GM18502 (cell line): ENCODE measurements at regions not wholly inside any gene's neighbourhood (a gene's known extent, or its start where the extent isn't known, plus 50 kb on each side); places are given as distances from the start of the nearest gene placed in this dataset.

ENCODE experiments used
- ATAC-seq: cut with Tn5 transposase; IDR thresholded peaks from one replicate; pipeline ENCODE4 v1.9.1; 2021; ENCODE audit warnings: mild to moderate bottlenecking; ENCODE audit not compliant: unreplicated experiment, poor library complexity

DNA sequence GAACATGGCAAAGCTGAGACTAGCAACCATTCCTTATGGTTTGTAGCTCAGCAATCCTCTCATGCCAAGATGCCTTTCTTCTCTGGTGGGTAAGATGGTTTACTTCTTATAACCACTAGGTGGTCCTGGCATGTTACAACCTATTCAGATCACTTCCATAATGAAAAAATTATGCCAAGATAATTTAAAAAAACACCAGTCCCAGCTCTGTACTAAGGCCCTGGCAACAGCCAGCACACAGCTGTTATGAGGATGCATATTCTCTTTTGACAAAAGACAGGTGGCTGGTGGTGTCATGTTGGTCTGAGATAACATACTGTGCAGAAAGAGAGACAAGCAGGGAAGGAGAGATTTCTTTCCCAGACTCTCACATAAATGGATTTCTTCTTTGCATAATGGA is 65.7 kb upstream of the FRMD4B start:
- no peak for ATAC-seq

GRCh38 chr3:69448877-69449276 is 63.0 kb upstream of the FRMD4B start:
- no peak for ATAC-seq

DNA sequence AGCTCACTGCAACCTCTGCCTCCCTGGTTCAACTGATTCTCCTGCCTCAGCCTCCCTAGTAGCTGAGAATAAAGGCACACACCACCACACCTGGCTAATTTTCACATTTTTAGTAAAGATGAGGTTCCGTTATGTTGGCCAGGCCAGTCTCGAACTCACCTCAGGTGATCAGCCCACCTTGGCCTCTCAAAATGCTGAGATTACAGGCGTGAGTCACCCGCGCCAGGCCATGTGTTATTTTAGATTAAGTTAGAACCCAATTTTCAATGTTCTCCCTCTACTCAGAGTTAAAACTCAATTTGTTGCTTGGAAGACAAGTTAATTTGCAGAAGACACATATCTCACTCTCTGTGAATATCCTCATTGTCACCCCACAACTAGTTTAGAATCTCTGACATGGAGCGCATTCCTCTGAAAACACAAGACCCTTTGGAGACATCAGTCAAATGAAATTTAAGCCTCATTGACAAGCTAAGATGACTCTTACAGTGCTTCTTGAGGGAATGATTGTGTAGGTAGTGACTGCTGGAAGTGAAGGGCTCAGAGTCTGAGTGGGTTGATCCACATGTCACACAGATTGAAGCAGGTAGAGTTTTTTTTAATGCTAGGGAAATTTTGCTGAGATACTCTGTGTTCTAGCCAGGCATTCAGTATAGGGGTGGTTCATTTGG is 60.6 kb upstream of the FRMD4B start:
- ATAC-seq, result no peak

- no peak for ATAC-seq
These were observed 59.6 kb upstream of the FRMD4B start for GRCh38 chr3:69445498-69445897.

- no peak for ATAC-seq
These were observed 59.1 kb upstream of the FRMD4B start for GRCh38 chr3:69445024-69445423.

DNA sequence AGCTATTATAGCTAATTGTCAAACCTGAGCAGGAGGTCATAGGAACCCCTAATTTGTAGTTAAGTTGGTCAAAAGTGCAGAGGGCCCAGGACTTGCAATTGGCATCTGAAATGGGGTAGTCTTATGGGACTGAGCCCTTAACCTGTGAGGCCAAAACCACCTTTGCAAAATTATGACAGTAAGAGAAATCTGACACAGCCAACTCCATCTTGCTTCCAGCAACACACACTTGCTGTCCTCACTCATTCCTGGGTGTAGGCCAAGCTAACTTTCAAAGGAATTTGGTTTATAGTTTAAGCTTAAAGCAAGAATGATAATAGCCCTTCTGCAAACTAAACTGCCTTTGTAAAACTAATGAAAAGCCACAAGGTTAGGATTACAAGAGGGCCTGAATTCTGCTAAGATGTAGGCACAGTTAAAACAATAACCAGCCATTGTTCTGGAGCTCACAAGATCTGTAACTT is 57.6 kb upstream of the FRMD4B start:
- ATAC-seq, result no peak

DNA sequence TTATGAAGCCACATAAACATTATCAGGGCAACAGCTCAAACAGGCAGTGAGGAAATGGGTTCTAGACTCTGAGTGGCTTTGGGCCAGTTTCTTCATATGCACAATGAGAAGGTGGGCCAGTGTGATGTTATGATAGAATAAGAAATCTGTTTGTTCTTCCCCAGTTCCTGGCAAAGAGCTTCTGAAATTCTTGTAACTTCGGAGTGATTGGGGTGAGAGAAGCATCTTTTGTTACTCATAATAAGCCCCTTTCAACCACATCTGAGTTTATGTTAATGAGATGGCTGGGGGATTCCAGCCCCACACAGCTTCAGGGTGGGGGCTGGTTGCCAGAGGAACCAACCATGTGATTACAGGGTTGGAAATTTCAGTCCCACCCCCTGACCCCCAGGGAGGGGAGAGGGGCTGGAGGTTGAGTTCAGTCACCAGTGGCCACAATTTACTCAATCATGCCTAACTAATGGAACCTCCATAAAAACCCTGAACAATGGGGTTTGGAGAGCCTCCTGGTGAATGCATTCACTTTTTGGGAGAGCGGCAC is 57.0 kb upstream of the FRMD4B start:
- ATAC-seq, result peak; percentile 54

DNA sequence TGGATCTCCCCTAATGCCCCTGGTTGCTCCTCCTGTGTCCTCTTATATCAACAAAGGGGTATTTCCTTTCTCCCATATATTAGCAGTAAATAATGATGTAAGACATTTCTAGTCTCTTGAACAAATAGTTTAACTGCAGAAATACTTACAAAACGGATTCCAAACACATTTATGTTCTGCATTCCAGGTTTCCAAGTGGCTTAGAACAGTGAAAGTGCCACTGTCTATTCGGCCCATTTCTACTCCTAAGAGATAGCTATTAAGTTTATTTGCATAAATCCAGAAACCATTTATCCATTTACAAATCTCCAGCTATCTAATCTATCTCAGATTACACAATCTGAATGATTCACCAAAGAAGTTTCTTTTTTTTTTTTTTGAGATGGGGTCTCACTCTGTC is 55.8 kb upstream of the FRMD4B start:
- ATAC-seq, result no peak

- no peak for ATAC-seq
These were observed 55.2 kb upstream of the FRMD4B start for GRCh38 chr3:69441040-69441439.

- ATAC-seq, result no peak
These were observed 53.9 kb upstream of the FRMD4B start for GRCh38 chr3:69439643-69440270.

GRCh38 chr3:69438476-69438875 is 52.6 kb upstream of the FRMD4B start:
- ATAC-seq, result no peak

GRCh38 chr3:69435274-69436265 is 49.7 kb upstream of the FRMD4B start:
- ATAC-seq, result peak; percentile 69
